ENCODE measurements at regions not wholly inside any gene's neighbourhood (a gene's known extent, or its start where the extent isn't known, plus 50 kb on each side); places are given as distances from the start of the nearest gene placed in this dataset.

DNA sequence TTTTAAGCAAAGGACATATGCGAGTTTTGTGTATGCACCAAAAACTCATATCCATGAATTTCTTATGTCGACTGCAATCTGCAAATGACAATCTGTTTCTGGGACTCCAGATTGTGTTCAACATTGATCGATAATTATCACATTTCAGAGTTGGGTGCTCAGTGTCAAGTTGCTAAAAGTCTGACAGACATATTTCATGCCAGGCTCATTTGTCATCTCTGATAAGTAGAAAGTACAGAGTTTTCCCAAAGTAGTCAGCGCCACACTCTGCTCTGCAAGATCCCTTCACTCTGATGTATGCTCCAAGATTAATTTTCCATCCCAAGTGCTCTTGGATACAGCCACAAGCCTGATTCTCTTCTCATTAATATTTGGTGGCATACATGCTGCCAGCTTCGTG, 331.1 kb downstream of the DOK5 start:
- TF ChIP-seq ZNF114 (CRISPR knock-in tag; IDR thresholded peaks at IDR 0.05): no peak
- TF ChIP-seq, protein P1, sequence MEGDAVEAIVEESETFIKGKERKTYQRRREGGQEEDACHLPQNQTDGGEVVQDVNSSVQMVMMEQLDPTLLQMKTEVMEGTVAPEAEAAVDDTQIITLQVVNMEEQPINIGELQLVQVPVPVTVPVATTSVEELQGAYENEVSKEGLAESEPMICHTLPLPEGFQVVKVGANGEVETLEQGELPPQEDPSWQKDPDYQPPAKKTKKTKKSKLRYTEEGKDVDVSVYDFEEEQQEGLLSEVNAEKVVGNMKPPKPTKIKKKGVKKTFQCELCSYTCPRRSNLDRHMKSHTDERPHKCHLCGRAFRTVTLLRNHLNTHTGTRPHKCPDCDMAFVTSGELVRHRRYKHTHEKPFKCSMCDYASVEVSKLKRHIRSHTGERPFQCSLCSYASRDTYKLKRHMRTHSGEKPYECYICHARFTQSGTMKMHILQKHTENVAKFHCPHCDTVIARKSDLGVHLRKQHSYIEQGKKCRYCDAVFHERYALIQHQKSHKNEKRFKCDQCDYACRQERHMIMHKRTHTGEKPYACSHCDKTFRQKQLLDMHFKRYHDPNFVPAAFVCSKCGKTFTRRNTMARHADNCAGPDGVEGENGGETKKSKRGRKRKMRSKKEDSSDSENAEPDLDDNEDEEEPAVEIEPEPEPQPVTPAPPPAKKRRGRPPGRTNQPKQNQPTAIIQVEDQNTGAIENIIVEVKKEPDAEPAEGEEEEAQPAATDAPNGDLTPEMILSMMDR (conservative IDR thresholded peaks at IDR 0.05; ENCODE audit: low read depth in 2 of 2): no peak
- TF ChIP-seq EZH2phosphoT487 (IDR thresholded peaks at IDR 0.05; ENCODE audit: unreplicated experiment): no peak
- no peak for TF ChIP-seq CREB1 (CRISPR knock-in tag; IDR thresholded peaks at IDR 0.05; ENCODE audit: low read depth)
- no peak for TF ChIP-seq POLR2AphosphoS5 (IDR thresholded peaks at IDR 0.05; ENCODE audit: low read depth)
- no peak for TF ChIP-seq EZH2 (IDR thresholded peaks at IDR 0.05; ENCODE audit: low read depth, unreplicated experiment)
- TF ChIP-seq JUNB (IDR thresholded peaks at IDR 0.05; ENCODE audit: unreplicated experiment): no peak
- TF ChIP-seq, protein P2, sequence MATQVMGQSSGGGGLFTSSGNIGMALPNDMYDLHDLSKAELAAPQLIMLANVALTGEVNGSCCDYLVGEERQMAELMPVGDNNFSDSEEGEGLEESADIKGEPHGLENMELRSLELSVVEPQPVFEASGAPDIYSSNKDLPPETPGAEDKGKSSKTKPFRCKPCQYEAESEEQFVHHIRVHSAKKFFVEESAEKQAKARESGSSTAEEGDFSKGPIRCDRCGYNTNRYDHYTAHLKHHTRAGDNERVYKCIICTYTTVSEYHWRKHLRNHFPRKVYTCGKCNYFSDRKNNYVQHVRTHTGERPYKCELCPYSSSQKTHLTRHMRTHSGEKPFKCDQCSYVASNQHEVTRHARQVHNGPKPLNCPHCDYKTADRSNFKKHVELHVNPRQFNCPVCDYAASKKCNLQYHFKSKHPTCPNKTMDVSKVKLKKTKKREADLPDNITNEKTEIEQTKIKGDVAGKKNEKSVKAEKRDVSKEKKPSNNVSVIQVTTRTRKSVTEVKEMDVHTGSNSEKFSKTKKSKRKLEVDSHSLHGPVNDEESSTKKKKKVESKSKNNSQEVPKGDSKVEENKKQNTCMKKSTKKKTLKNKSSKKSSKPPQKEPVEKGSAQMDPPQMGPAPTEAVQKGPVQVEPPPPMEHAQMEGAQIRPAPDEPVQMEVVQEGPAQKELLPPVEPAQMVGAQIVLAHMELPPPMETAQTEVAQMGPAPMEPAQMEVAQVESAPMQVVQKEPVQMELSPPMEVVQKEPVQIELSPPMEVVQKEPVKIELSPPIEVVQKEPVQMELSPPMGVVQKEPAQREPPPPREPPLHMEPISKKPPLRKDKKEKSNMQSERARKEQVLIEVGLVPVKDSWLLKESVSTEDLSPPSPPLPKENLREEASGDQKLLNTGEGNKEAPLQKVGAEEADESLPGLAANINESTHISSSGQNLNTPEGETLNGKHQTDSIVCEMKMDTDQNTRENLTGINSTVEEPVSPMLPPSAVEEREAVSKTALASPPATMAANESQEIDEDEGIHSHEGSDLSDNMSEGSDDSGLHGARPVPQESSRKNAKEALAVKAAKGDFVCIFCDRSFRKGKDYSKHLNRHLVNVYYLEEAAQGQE (IDR thresholded peaks at IDR 0.05; ENCODE audit: unreplicated experiment): no peak
- TF ChIP-seq ETS1 (IDR thresholded peaks at IDR 0.05): no peak
- TF ChIP-seq ZNF331 (CRISPR knock-in tag; IDR thresholded peaks at IDR 0.05; ENCODE audit: low read depth): no peak
- TF ChIP-seq STAT1 (IDR thresholded peaks at IDR 0.05; ENCODE audit: unreplicated experiment): no peak
- no peak for TF ChIP-seq NANOG (IDR thresholded peaks at IDR 0.05; ENCODE audit: borderline replicate concordance)
- TF ChIP-seq, protein P3, sequence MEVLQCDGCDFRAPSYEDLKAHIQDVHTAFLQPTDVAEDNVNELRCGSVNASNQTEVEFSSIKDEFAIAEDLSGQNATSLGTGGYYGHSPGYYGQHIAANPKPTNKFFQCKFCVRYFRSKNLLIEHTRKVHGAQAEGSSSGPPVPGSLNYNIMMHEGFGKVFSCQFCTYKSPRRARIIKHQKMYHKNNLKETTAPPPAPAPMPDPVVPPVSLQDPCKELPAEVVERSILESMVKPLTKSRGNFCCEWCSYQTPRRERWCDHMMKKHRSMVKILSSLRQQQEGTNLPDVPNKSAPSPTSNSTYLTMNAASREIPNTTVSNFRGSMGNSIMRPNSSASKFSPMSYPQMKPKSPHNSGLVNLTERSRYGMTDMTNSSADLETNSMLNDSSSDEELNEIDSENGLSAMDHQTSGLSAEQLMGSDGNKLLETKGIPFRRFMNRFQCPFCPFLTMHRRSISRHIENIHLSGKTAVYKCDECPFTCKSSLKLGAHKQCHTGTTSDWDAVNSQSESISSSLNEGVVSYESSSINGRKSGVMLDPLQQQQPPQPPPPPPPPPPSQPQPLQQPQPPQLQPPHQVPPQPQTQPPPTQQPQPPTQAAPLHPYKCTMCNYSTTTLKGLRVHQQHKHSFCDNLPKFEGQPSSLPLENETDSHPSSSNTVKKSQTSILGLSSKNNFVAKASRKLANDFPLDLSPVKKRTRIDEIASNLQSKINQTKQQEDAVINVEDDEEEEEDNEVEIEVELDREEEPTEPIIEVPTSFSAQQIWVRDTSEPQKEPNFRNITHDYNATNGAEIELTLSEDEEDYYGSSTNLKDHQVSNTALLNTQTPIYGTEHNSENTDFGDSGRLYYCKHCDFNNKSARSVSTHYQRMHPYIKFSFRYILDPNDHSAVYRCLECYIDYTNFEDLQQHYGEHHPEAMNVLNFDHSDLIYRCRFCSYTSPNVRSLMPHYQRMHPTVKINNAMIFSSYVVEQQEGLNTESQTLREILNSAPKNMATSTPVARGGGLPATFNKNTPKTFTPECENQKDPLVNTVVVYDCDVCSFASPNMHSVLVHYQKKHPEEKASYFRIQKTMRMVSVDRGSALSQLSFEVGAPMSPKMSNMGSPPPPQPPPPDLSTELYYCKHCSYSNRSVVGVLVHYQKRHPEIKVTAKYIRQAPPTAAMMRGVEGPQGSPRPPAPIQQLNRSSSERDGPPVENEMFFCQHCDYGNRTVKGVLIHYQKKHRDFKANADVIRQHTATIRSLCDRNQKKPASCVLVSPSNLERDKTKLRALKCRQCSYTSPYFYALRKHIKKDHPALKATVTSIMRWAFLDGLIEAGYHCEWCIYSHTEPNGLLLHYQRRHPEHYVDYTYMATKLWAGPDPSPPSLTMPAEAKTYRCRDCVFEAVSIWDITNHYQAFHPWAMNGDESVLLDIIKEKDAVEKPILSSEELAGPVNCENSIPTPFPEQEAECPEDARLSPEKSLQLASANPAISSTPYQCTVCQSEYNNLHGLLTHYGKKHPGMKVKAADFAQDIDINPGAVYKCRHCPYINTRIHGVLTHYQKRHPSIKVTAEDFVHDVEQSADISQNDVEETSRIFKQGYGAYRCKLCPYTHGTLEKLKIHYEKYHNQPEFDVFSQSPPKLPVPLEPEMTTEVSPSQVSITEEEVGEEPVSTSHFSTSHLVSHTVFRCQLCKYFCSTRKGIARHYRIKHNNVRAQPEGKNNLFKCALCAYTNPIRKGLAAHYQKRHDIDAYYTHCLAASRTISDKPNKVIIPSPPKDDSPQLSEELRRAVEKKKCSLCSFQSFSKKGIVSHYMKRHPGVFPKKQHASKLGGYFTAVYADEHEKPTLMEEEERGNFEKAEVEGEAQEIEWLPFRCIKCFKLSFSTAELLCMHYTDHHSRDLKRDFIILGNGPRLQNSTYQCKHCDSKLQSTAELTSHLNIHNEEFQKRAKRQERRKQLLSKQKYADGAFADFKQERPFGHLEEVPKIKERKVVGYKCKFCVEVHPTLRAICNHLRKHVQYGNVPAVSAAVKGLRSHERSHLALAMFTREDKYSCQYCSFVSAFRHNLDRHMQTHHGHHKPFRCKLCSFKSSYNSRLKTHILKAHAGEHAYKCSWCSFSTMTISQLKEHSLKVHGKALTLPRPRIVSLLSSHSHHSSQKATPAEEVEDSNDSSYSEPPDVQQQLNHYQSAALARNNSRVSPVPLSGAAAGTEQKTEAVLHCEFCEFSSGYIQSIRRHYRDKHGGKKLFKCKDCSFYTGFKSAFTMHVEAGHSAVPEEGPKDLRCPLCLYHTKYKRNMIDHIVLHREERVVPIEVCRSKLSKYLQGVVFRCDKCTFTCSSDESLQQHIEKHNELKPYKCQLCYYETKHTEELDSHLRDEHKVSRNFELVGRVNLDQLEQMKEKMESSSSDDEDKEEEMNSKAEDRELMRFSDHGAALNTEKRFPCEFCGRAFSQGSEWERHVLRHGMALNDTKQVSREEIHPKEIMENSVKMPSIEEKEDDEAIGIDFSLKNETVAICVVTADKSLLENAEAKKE (CRISPR knock-in tag; IDR thresholded peaks at IDR 0.05): no peak

Data from GM23338 (cell line).